ENCODE measurements at regions not wholly inside any gene's neighbourhood (a gene's known extent, or its start where the extent isn't known, plus 50 kb on each side); places are given as distances from the start of the nearest gene placed in this dataset.

GRCh38 chr1:208607616-208608015 lies 363.4 kb upstream of the PLXNA2 start:
- no peak for TF ChIP-seq CTCF (IDR thresholded peaks at IDR 0.05)
- no peak for TF ChIP-seq POLR2A (IDR thresholded peaks at IDR 0.05; ENCODE audit: low read depth)
- no peak for TF ChIP-seq POLR2AphosphoS5 (IDR thresholded peaks at IDR 0.05)
- TF ChIP-seq EP300 (IDR thresholded peaks at IDR 0.05) = no peak
